K562 (cell line): ENCODE measurements at regions not wholly inside any gene's neighbourhood (a gene's known extent, or its start where the extent isn't known, plus 50 kb on each side); places are given as distances from the start of the nearest gene placed in this dataset.

Source experiments
- ATAC-seq: fragments of 200-7000 bp; cut with Tn5 transposase; 3 replicates; pipeline ENCODE4 v1.9.1; 2020; ENCODE audit warnings: moderate library complexity
- BruUV-seq: library from RNA; stranded (reverse); fragments of 400-500 nt; replicated peaks from 2 replicates; lab custom pipeline; 2021; lab: Mats Ljungman, UMichigan
- CTCF ChIA-PET: fragments of 300-600 bp; formaldehyde crosslinking; extraction: SDS; loops from one replicate; lab custom pipeline; 2021; ENCODE audit warnings: low intra/inter-chr PET ratio; lab: Yijun Ruan, JAX
- POLR2A ChIA-PET: fragments of 300-600, 350-650 bp; sonication (Branson Sonifier 250); formaldehyde crosslinking; extraction: SDS; loops from one replicate; lab custom pipeline; 2021; ENCODE audit warnings: antibody characterized with exemption, inconsistent platforms; lab: Yijun Ruan, JAX
- DNase-seq, 4 experiments: peaks; one replicate each; pipeline versions ENCODE4 v3.0.0 to v3.0.0-alpha.2; 2011 to 2018; ENCODE audit warnings: low spot score in 3 of 4, mixed read lengths in 3 of 4; ENCODE audit errors: extremely low read depth in 1 of 4
- FAIRE-seq: peaks from 2 replicates; lab custom pipeline; 2011; peaks lifted over from hg19 to GRCh38; lab: Jason Lieb, UNC
- H2AFZ ChIP-seq: 2 replicates; pipeline ENCODE4 v1.6.0; 2011; ENCODE audit warnings: low read depth, low read length, control low read depth, inconsistent platforms
- H3K27ac ChIP-seq: fragments of 200-600 bp; 3 replicates; pipeline ENCODE4 v1.8.0; 2011; ENCODE audit warnings: low read depth, mild to moderate bottlenecking, control low read depth, inconsistent platforms, low read length, moderate library complexity, mixed read lengths; ENCODE audit errors: extremely low read depth
- H3K27me3 ChIP-seq, 2 experiments: fragments of 300-600 bp in 1 of 2; 2 replicates in 1 of 2; 3 replicates in 1 of 2; pipeline versions ENCODE4 v1.6.0 to v1.8.0; 2011; ENCODE audit warnings: inconsistent platforms in 2 of 2, low read length in 2 of 2, mild to moderate bottlenecking in 1 of 2, mixed read lengths in 1 of 2, moderate library complexity in 1 of 2; ENCODE audit not compliant: control insufficient read depth in 2 of 2, insufficient read depth in 2 of 2
- H3K36me3 ChIP-seq: fragments of 300-600 bp; 3 replicates; pipeline ENCODE4 v1.8.0; 2011; ENCODE audit warnings: mild to moderate bottlenecking, low read length, inconsistent platforms; ENCODE audit not compliant: control insufficient read depth, insufficient read depth
- H3K4me1 ChIP-seq, 2 experiments: fragments of 200-600 bp in 1 of 2; replicated peaks in 1 of 2; 2 replicates in 1 of 2; 3 replicates in 1 of 2; pipeline versions ENCODE4 v1.5.1 to v1.8.0; 2011; ENCODE audit warnings: inconsistent platforms in 2 of 2, low read length in 2 of 2, mild to moderate bottlenecking in 1 of 2, mixed read lengths in 1 of 2, moderate library complexity in 1 of 2; ENCODE audit not compliant: control insufficient read depth in 2 of 2, insufficient read depth in 2 of 2
- H3K4me2 ChIP-seq: 2 replicates; pipeline ENCODE4 v1.6.1; 2011; ENCODE audit warnings: low read length, control low read depth, inconsistent platforms, mixed read lengths; ENCODE audit not compliant: insufficient read depth
- H3K4me3 ChIP-seq: fragments of 200-600 bp; sonication (generic), shearing (Covaris generic); 2 replicates; pipeline ENCODE4 v1.5.1; 2016; ENCODE audit warnings: control low read depth, inconsistent platforms
- H3K79me2 ChIP-seq: fragments of 200-600 bp; 3 replicates; pipeline ENCODE4 v1.8.0; 2011; ENCODE audit warnings: low read length, inconsistent platforms; ENCODE audit not compliant: control insufficient read depth, insufficient read depth
- H3K9ac ChIP-seq, 2 experiments: 2 replicates each; pipeline versions ENCODE4 v1.6.0 to v1.6.1; 2011; ENCODE audit warnings: low read depth in 2 of 2, low read length in 2 of 2, control low read depth in 1 of 2, inconsistent platforms in 1 of 2, mild to moderate bottlenecking in 1 of 2, mixed read lengths in 1 of 2; ENCODE audit not compliant: insufficient read depth in 1 of 2
- H3K9me1 ChIP-seq: one replicate; pipeline ENCODE4 v1.6.0; 2011; ENCODE audit warnings: inconsistent platforms, mild to moderate bottlenecking, low read length, moderate library complexity; ENCODE audit not compliant: control insufficient read depth, insufficient read depth
- H3K9me3 ChIP-seq: replicated peaks from 2 replicates; pipeline ENCODE4 v1.5.1; 2011; ENCODE audit warnings: low read depth, low read length, inconsistent platforms; ENCODE audit not compliant: control insufficient read depth, insufficient read depth
- H4K20me1 ChIP-seq: replicated peaks from 2 replicates; pipeline ENCODE4 v1.6.1; 2011; ENCODE audit warnings: low read length, inconsistent platforms, mixed read lengths; ENCODE audit not compliant: control insufficient read depth, insufficient read depth
- CBX1 ChIP-seq: sonication (generic); IDR thresholded peaks from 2 replicates; pipeline ENCODE4 v1.6.1; 2016; ENCODE audit warnings: antibody characterized with exemption, low read depth, mild to moderate bottlenecking
- FOXK2 ChIP-seq, 2 experiments: fragments of 450-650 bp; IDR thresholded peaks in 1 of 2; conservative IDR thresholded peaks in 1 of 2; 2 replicates each; pipeline ENCODE4 v1.6.1; 2016; ENCODE audit warnings: low read depth in 2 of 2, mild to moderate bottlenecking in 1 of 2
- GTF2A2 ChIP-seq: IDR thresholded peaks from 2 replicates; pipeline ENCODE4 v1.6.1; 2016; ENCODE audit warnings: mild to moderate bottlenecking, missing genetic modification characterization, missing compliant biosample characterization
- HNRNPUL1 ChIP-seq: fragments of 200-400 bp; formaldehyde crosslinking; IDR thresholded peaks from 2 replicates; pipeline ENCODE4 v1.6.1; 2017; ENCODE audit warnings: low read length
- MBD1 ChIP-seq: fragments of 250-450 bp; sonication (Bioruptor Pico); IDR thresholded peaks from 2 replicates; pipeline ENCODE4 v1.8.0; 2022; ENCODE audit warnings: inconsistent platforms
- MCM2 ChIP-seq: fragments of 450-650 bp; IDR thresholded peaks from 2 replicates; pipeline ENCODE4 v1.6.1; 2017; ENCODE audit warnings: low read depth, mild to moderate bottlenecking
- NFXL1 ChIP-seq: fragments of 450-650 bp; formaldehyde crosslinking; IDR thresholded peaks from 2 replicates; pipeline ENCODE4 v1.4.0; 2021; ENCODE audit warnings: mild to moderate bottlenecking
- NR0B1 ChIP-seq: fragments of 450-650 bp; IDR thresholded peaks from one replicate; pipeline ENCODE4 v1.6.1; 2018; ENCODE audit warnings: mild to moderate bottlenecking, moderate library complexity; ENCODE audit not compliant: partially characterized antibody
- POLR2AphosphoS5 ChIP-seq: IDR thresholded peaks from 2 replicates; pipeline ENCODE4 v1.6.1; 2011; ENCODE audit warnings: mild to moderate bottlenecking, low read depth, low read length, moderate library complexity; ENCODE audit not compliant: control insufficient read depth, insufficient read depth
- POLR3A ChIP-seq: IDR thresholded peaks from 2 replicates; pipeline ENCODE4 v1.6.1; 2011; ENCODE audit warnings: borderline replicate concordance, mild to moderate bottlenecking, moderate library complexity; ENCODE audit not compliant: insufficient read length, insufficient read depth; ENCODE audit errors: extremely low read depth
- RBM22 ChIP-seq: fragments of 200-400 bp; formaldehyde crosslinking; IDR thresholded peaks from 2 replicates; pipeline ENCODE4 v1.6.1; 2018; ENCODE audit warnings: low read length, low read depth; ENCODE audit not compliant: poor library complexity, severe bottlenecking
- SIRT6 ChIP-seq: IDR thresholded peaks from one replicate; pipeline ENCODE4 v1.6.1; 2012; ENCODE audit warnings: low read depth, mild to moderate bottlenecking, control low read depth, inconsistent platforms, low read length, moderate library complexity
- SRSF7 ChIP-seq: fragments of 200-400 bp; formaldehyde crosslinking; optimal IDR thresholded peaks from 2 replicates; pipeline ENCODE3; 2017; ENCODE audit warnings: mild to moderate bottlenecking, low read depth, low read length
- THAP7 ChIP-seq: fragments of 250-450 bp; sonication (Bioruptor Pico); IDR thresholded peaks from 2 replicates; pipeline ENCODE4 v1.5.0; 2021
- ZBTB1 ChIP-seq: sonication (generic); formaldehyde crosslinking; IDR thresholded peaks from 2 replicates; pipeline ENCODE4 v1.8.1; 2023; ENCODE audit warnings: missing genetic modification reagents, low read depth, mild to moderate bottlenecking, borderline replicate concordance
- ZNF551 ChIP-seq: fragments of 250-450 bp; sonication (Bioruptor Pico); IDR thresholded peaks from 2 replicates; pipeline ENCODE4 v1.5.0; 2021; ENCODE audit warnings: mild to moderate bottlenecking, moderate library complexity
- ZNF785 ChIP-seq: fragments of 250-450 bp; sonication (Bioruptor Pico); IDR thresholded peaks from 2 replicates; pipeline ENCODE4 v1.4.0; 2020; ENCODE audit warnings: mild to moderate bottlenecking
- WGBS: fragments of 100-300 bp; shearing (Covaris generic); methylation state at CpG from one replicate; pipeline ENCODE4 v1.1.6; 2016; ENCODE audit warnings: low coverage, mixed read lengths; ENCODE audit not compliant: insufficient coverage; ENCODE audit errors: missing lambda C conversion rate; 5-methylcytosine and 5-hydroxymethylcytosine counted together
- in situ Hi-C: fragments of 300-500 bp; cut with MboI; formaldehyde crosslinking; loops from 4 replicates; pipeline ENCODE4 v1.15.0; 2018; ENCODE audit warnings: inconsistent platforms, mixed read lengths
- intact Hi-C: fragments of 100-400 bp; cut with micrococcal nuclease; formaldehyde crosslinking; loops from 2 replicates; pipeline ENCODE4 v1.14.2; 2022

GRCh38 chr6:15949982-15950381, 178.9 kb upstream of the MYLIP start:
- BruUV-seq, result no TSS peak
- Histone ChIP-seq H3K4me1 (peaks cover 6 to 22% of the 10 kb centered on the region in 2 experiments; a peak in 4 of 5 replicates), H3K4me2 (no peak overlapping the region), H3K27me3 (no peaks in the 10 kb centered on the region), H4K20me1 (no peaks in the 10 kb centered on the region), H2AFZ (no peak overlapping the region), H3K4me3 (no peak overlapping the region), H3K27ac (no peak overlapping the region), H3K9me3 (no peaks in the 10 kb centered on the region), H3K9ac (no peak overlapping the region), H3K79me2 (no peaks in the 10 kb centered on the region), H3K9me1 (no peaks in the 10 kb centered on the region), H3K36me3 (no peaks in the 10 kb centered on the region)
- POLR2A ChIA-PET, result no interaction called here
- ATAC-seq, result no peak
- DNase-seq, result no peak
- in situ Hi-C loops (no loop called here), intact Hi-C loops (loop anchor here (2.0 kb wide), 1 partner anchor 179 kb away; the partner anchor contains the start of gene MYLIP)
- CTCF ChIA-PET, result interaction anchor here (0.6 kb wide), 1 partner anchor 1945 kb away, joined by 3 read pairs; no protein-coding TSS in a partner anchor
- TF ChIP-seq ZNF785 (no peak), FOXK2 (conservative IDR thresholded peaks at IDR 0.05 in 1 of 2, IDR thresholded peaks at IDR 0.05 in 1 of 2; ENCODE audit: low read depth in 2 of 2) (no peak), MBD1 (CRISPR knock-in tag) (no peak), MCM2 (no peak), SRSF7 (no peak), GTF2A2 (tag) (no peak), POLR3A (no peak), SIRT6 (no peak), NFXL1 (CRISPR knock-in tag) (no peak), NR0B1 (no peak), POLR2AphosphoS5 (no peak), THAP7 (CRISPR knock-in tag) (no peak), ZBTB1 (no peak), ZNF551 (CRISPR knock-in tag) (no peak), RBM22 (no peak), HNRNPUL1 (no peak), CBX1 (no peak)
- 60% methylated on average over 1 of the region's 1 CpG for WGBS
- no peak for FAIRE-seq
